Chondrocyte (in vitro differentiated cells): ENCODE measurements at regions not wholly inside any gene's neighbourhood (a gene's known extent, or its start where the extent isn't known, plus 50 kb on each side); places are given as distances from the start of the nearest gene placed in this dataset.
"Not testable (repeated sequence)": the region's sequence is repeated elsewhere in the genome, so short reads cannot be mapped to it uniquely, and the experiment has no call there.

Experiments
- DNase-seq: peaks from one replicate; pipeline ENCODE4 v3.0.0; 2021; ENCODE audit warnings: mixed read lengths, low spot score
- H3K27ac Mint-ChIP-seq: one replicate; pipeline ENCODE4 v1.8.0; 2021; ENCODE audit warnings: mild to moderate bottlenecking, moderate library complexity, mixed read lengths; ENCODE audit not compliant: unreplicated experiment
- H3K27me3 Mint-ChIP-seq: 2 replicates; pipeline ENCODE4 v1.8.0; 2021; ENCODE audit warnings: low read depth, mixed read lengths
- H3K36me3 Mint-ChIP-seq: 2 replicates; pipeline ENCODE4 v1.8.0; 2021; ENCODE audit warnings: low read depth, mixed read lengths
- H3K4me1 Mint-ChIP-seq: 2 replicates; pipeline ENCODE4 v1.8.0; 2021; ENCODE audit warnings: low read depth, mild to moderate bottlenecking, mixed read lengths
- H3K4me3 Mint-ChIP-seq: one replicate; pipeline ENCODE4 v1.8.0; 2021; ENCODE audit warnings: mild to moderate bottlenecking, moderate library complexity, mixed read lengths; ENCODE audit not compliant: unreplicated experiment
- H3K9me3 Mint-ChIP-seq: 2 replicates; pipeline ENCODE4 v1.8.0; 2021; ENCODE audit warnings: low read depth, mixed read lengths
- TF ChIP-seq, protein P1 (sequence below): fragments of 200-600 bp; sonication (generic); IDR thresholded peaks from 2 replicates; pipeline ENCODE4 v1.5.0; 2021; ENCODE audit warnings: antibody characterized with exemption, mild to moderate bottlenecking, moderate library complexity

GRCh38 chr10:108039821-108040584 lies 875.5 kb upstream of the SORCS1 start:
- no peaks in the 10 kb centered on the region for H3K27me3 Mint-ChIP-seq
- DNase-seq: no peak
- no peaks in the 10 kb centered on the region for H3K36me3 Mint-ChIP-seq
- H3K4me1 Mint-ChIP-seq: no peaks in the 10 kb centered on the region
- peaks cover 8% of the 10 kb centered on the region for H3K9me3 Mint-ChIP-seq
- TF ChIP-seq, protein P1, sequence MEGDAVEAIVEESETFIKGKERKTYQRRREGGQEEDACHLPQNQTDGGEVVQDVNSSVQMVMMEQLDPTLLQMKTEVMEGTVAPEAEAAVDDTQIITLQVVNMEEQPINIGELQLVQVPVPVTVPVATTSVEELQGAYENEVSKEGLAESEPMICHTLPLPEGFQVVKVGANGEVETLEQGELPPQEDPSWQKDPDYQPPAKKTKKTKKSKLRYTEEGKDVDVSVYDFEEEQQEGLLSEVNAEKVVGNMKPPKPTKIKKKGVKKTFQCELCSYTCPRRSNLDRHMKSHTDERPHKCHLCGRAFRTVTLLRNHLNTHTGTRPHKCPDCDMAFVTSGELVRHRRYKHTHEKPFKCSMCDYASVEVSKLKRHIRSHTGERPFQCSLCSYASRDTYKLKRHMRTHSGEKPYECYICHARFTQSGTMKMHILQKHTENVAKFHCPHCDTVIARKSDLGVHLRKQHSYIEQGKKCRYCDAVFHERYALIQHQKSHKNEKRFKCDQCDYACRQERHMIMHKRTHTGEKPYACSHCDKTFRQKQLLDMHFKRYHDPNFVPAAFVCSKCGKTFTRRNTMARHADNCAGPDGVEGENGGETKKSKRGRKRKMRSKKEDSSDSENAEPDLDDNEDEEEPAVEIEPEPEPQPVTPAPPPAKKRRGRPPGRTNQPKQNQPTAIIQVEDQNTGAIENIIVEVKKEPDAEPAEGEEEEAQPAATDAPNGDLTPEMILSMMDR: no peak
- no peak overlapping the region for H3K27ac Mint-ChIP-seq
- H3K4me3 Mint-ChIP-seq: no peak overlapping the region

GRCh38 chr10:108037061-108037460 lies 872.6 kb upstream of the SORCS1 start:
- no peaks in the 10 kb centered on the region for H3K4me1 Mint-ChIP-seq
- H3K9me3 Mint-ChIP-seq: peaks cover 8% of the 10 kb centered on the region
- no peak overlapping the region for H3K4me3 Mint-ChIP-seq
- no peak overlapping the region for H3K27ac Mint-ChIP-seq
- no peak for DNase-seq
- TF ChIP-seq, protein P1: no peak
- no peaks in the 10 kb centered on the region for H3K36me3 Mint-ChIP-seq
- H3K27me3 Mint-ChIP-seq: no peaks in the 10 kb centered on the region

DNA sequence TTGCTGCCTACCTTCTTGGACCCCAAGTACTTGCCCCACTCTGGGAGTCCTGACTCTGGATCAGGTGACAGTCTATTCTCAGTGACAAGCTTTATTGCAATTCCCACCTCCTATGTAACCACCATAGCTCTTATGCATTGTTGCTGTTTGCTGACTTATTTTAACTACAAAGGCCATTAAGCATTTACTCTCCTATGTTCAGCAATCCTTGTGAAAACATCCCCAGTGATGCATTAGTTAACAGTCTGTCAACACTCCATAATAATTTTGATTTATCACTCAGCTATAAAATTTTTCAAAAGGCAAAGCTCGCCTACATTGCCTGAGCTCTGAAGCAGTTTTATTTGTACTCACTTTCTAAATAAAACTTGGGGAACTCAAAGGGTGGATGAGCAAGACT lies 871.8 kb upstream of the SORCS1 start:
- TF ChIP-seq, protein P1: no peak
- Mint-ChIP-seq H3K4me1 (no peaks in the 10 kb centered on the region), H3K9me3 (peaks cover 5% of the 10 kb centered on the region), H3K4me3 (no peak overlapping the region), H3K36me3 (no peaks in the 10 kb centered on the region), H3K27me3 (no peaks in the 10 kb centered on the region), H3K27ac (no peak overlapping the region)
- DNase-seq: no peak

- Mint-ChIP-seq H3K36me3 (no peaks in the 10 kb centered on the region), H3K4me3 (no peak overlapping the region), H3K4me1 (no peaks in the 10 kb centered on the region), H3K9me3 (peaks cover 5% of the 10 kb centered on the region), H3K27me3 (no peaks in the 10 kb centered on the region), H3K27ac (no peak overlapping the region)
- DNase-seq: no peak
- TF ChIP-seq, protein P1: no peak
These were observed 870.3 kb upstream of the SORCS1 start for GRCh38 chr10:108034829-108035228.

- DNase-seq, H3K27me3 Mint-ChIP-seq, H3K36me3 Mint-ChIP-seq, H3K9me3 Mint-ChIP-seq, H3K4me3 Mint-ChIP-seq, H3K27ac Mint-ChIP-seq, H3K4me1 Mint-ChIP-seq: not testable (repeated sequence)
These were observed 869.0 kb upstream of the SORCS1 start for GRCh38 chr10:108033518-108033917.

- Mint-ChIP-seq H3K9me3 (peaks cover 11% of the 10 kb centered on the region), H3K27me3 (no peaks in the 10 kb centered on the region), H3K36me3 (no peaks in the 10 kb centered on the region), H3K4me1 (no peaks in the 10 kb centered on the region), H3K27ac (no peak overlapping the region), H3K4me3 (no peak overlapping the region)
- DNase-seq: no peak
- TF ChIP-seq, protein P1: no peak
These were observed 867.0 kb upstream of the SORCS1 start for GRCh38 chr10:108031505-108031904.
